ENCODE measurements at regions not wholly inside any gene's neighbourhood (a gene's known extent, or its start where the extent isn't known, plus 50 kb on each side); places are given as distances from the start of the nearest gene placed in this dataset.

GRCh38 chr21:25361765-25362164 lies 245.5 kb downstream of the MRPL39 start:
- Histone ChIP-seq H3K9me3 (ENCODE audit: control insufficient read depth in 2 of 3, low read length in 3 of 3) (no peaks in the 10 kb centered on the region), H3K4me1 (ENCODE audit: control insufficient read depth in 2 of 2, insufficient read depth in 2 of 2, low read length in 2 of 2) (no peaks in the 10 kb centered on the region), H3K27ac (ENCODE audit: low read depth, low read length) (no peak overlapping the region), H3K4me3 (ENCODE audit: low read length) (no peak overlapping the region), H3K27me3 (ENCODE audit: control insufficient read depth in 2 of 2, insufficient read depth in 2 of 2, low read length in 2 of 2) (no peaks in the 10 kb centered on the region), H3K36me3 (ENCODE audit: control insufficient read depth in 2 of 3, insufficient read depth in 3 of 3, low read length in 3 of 3) (no peaks in the 10 kb centered on the region)
- ChIA-PET POLR2A (no interaction called here), CTCF (no interaction called here)
- Mint-ChIP-seq H3K4me1 (no peaks in the 10 kb centered on the region), H3K27ac (no peak overlapping the region), H3K36me3 (no peaks in the 10 kb centered on the region), H3K9me3 (no peaks in the 10 kb centered on the region), H3K27me3 (peaks cover 2 to 13% (median 8%) of the 10 kb centered on the region in 5 donors), H3K4me3 (no peak overlapping the region)
- no peak for ATAC-seq
- DNase-seq = no peak
- intact Hi-C loops (cut with micrococcal nuclease) = no loop called here

GRCh38 chr21:25361097-25361496 lies 246.2 kb downstream of the MRPL39 start:
- H3K4me1 ChIP-seq (ENCODE audit: control insufficient read depth in 2 of 2, insufficient read depth in 2 of 2, low read length in 2 of 2) = no peaks in the 10 kb centered on the region
- no peak overlapping the region for H3K4me3 ChIP-seq (ENCODE audit: low read length)
- H3K27ac Mint-ChIP-seq = no peak overlapping the region
- H3K9me3 Mint-ChIP-seq = no peaks in the 10 kb centered on the region
- peaks cover 0 to 13% (median 8%) of the 10 kb centered on the region in 5 donors for H3K27me3 Mint-ChIP-seq
- H3K4me1 Mint-ChIP-seq = no peaks in the 10 kb centered on the region
- H3K27me3 ChIP-seq (ENCODE audit: control insufficient read depth in 2 of 2, insufficient read depth in 2 of 2, low read length in 2 of 2) = no peaks in the 10 kb centered on the region
- H3K27ac ChIP-seq (ENCODE audit: low read depth, low read length) = no peak overlapping the region
- H3K9me3 ChIP-seq (ENCODE audit: control insufficient read depth in 2 of 3, low read length in 3 of 3) = no peaks in the 10 kb centered on the region
- H3K36me3 ChIP-seq (ENCODE audit: control insufficient read depth in 2 of 3, insufficient read depth in 3 of 3, low read length in 3 of 3) = no peaks in the 10 kb centered on the region
- CTCF ChIA-PET = no interaction called here
- ATAC-seq (no peak), DNase-seq (no peak)
- H3K4me3 Mint-ChIP-seq = no peak overlapping the region
- H3K36me3 Mint-ChIP-seq = no peaks in the 10 kb centered on the region
- intact Hi-C loops (cut with micrococcal nuclease) = no loop called here
- POLR2A ChIA-PET = no interaction called here

- ATAC-seq = no peak
- POLR2A ChIA-PET = no interaction called here
- Mint-ChIP-seq H3K36me3 (no peaks in the 10 kb centered on the region), H3K27me3 (peaks cover 0 to 13% (median 8%) of the 10 kb centered on the region in 5 donors), H3K9me3 (no peaks in the 10 kb centered on the region), H3K4me1 (no peaks in the 10 kb centered on the region), H3K4me3 (no peak overlapping the region), H3K27ac (no peak overlapping the region)
- Histone ChIP-seq H3K4me3 (ENCODE audit: low read length) (no peak overlapping the region), H3K27me3 (ENCODE audit: control insufficient read depth in 2 of 2, insufficient read depth in 2 of 2, low read length in 2 of 2) (no peaks in the 10 kb centered on the region), H3K36me3 (ENCODE audit: control insufficient read depth in 2 of 3, insufficient read depth in 3 of 3, low read length in 3 of 3) (no peaks in the 10 kb centered on the region), H3K4me1 (ENCODE audit: control insufficient read depth in 2 of 2, insufficient read depth in 2 of 2, low read length in 2 of 2) (no peaks in the 10 kb centered on the region), H3K27ac (ENCODE audit: low read depth, low read length) (no peak overlapping the region), H3K9me3 (ENCODE audit: control insufficient read depth in 2 of 3, low read length in 3 of 3) (no peaks in the 10 kb centered on the region)
- CTCF ChIA-PET = no interaction called here
- DNase-seq = no peak
- intact Hi-C loops (cut with micrococcal nuclease) = no loop called here
These were observed 246.7 kb downstream of the MRPL39 start for GRCh38 chr21:25360593-25360992.

- ChIA-PET POLR2A (no interaction called here), CTCF (no interaction called here)
- no peaks in the 10 kb centered on the region for H3K9me3 ChIP-seq (ENCODE audit: control insufficient read depth in 2 of 3, low read length in 3 of 3)
- intact Hi-C loops (cut with micrococcal nuclease) = no loop called here
- no peaks in the 10 kb centered on the region for H3K27me3 ChIP-seq (ENCODE audit: control insufficient read depth in 2 of 2, insufficient read depth in 2 of 2, low read length in 2 of 2)
- H3K27me3 Mint-ChIP-seq = peaks cover 2 to 13% (median 8%) of the 10 kb centered on the region in 5 donors
- no peaks in the 10 kb centered on the region for H3K4me1 Mint-ChIP-seq
- no peaks in the 10 kb centered on the region for H3K4me1 ChIP-seq (ENCODE audit: control insufficient read depth in 2 of 2, insufficient read depth in 2 of 2, low read length in 2 of 2)
- DNase-seq (no peak), ATAC-seq (no peak)
- H3K27ac ChIP-seq (ENCODE audit: low read depth, low read length) = no peak overlapping the region
- no peak overlapping the region for H3K4me3 Mint-ChIP-seq
- H3K9me3 Mint-ChIP-seq = no peaks in the 10 kb centered on the region
- no peak overlapping the region for H3K4me3 ChIP-seq (ENCODE audit: low read length)
- H3K27ac Mint-ChIP-seq = no peak overlapping the region
- no peaks in the 10 kb centered on the region for H3K36me3 Mint-ChIP-seq
- H3K36me3 ChIP-seq (ENCODE audit: control insufficient read depth in 2 of 3, insufficient read depth in 3 of 3, low read length in 3 of 3) = no peaks in the 10 kb centered on the region
These were observed 247.6 kb downstream of the MRPL39 start for GRCh38 chr21:25359724-25360123.

GRCh38 chr21:25350056-25350455 lies 257.2 kb downstream of the MRPL39 start:
- Mint-ChIP-seq H3K4me3 (no peak overlapping the region), H3K27me3 (peaks cover 4 to 31% (median 18%) of the 10 kb centered on the region in 5 donors), H3K9me3 (peaks cover 0 to 14% (median 3%) of the 10 kb centered on the region in 11 donors), H3K4me1 (no peaks in the 10 kb centered on the region), H3K36me3 (peaks cover 0 to 2% (median 0%) of the 10 kb centered on the region in 5 donors), H3K27ac (no peak overlapping the region)
- Histone ChIP-seq H3K27ac (ENCODE audit: low read depth, low read length) (no peak overlapping the region), H3K36me3 (ENCODE audit: control insufficient read depth in 2 of 3, insufficient read depth in 3 of 3, low read length in 3 of 3) (no peaks in the 10 kb centered on the region), H3K4me3 (ENCODE audit: low read length) (no peak overlapping the region), H3K4me1 (ENCODE audit: control insufficient read depth in 2 of 2, insufficient read depth in 2 of 2, low read length in 2 of 2) (no peaks in the 10 kb centered on the region), H3K9me3 (ENCODE audit: control insufficient read depth in 2 of 3, low read length in 3 of 3) (no peaks in the 10 kb centered on the region), H3K27me3 (ENCODE audit: control insufficient read depth in 2 of 2, insufficient read depth in 2 of 2, low read length in 2 of 2) (no peaks in the 10 kb centered on the region)
- intact Hi-C loops (cut with micrococcal nuclease) = loop anchor here in 1 of 2 donors (1.0 kb wide), 1 partner anchor 36 kb away; no protein-coding TSS in a partner anchor
- peak in 1 of 9 donors; percentile 29 for DNase-seq
- ChIA-PET CTCF (no interaction called here), POLR2A (no interaction called here)
- ATAC-seq = no peak

GRCh38 chr21:25343774-25344545 lies 263.3 kb downstream of the MRPL39 start:
- ATAC-seq = no peak
- CTCF ChIA-PET = no interaction called here
- Mint-ChIP-seq H3K27me3 (peaks cover 12 to 26% (median 22%) of the 10 kb centered on the region in 5 donors), H3K4me3 (no peak overlapping the region), H3K9me3 (peaks cover 0 to 14% (median 3%) of the 10 kb centered on the region in 11 donors), H3K27ac (no peak overlapping the region), H3K36me3 (peaks cover 0 to 2% (median 0%) of the 10 kb centered on the region in 5 donors), H3K4me1 (no peaks in the 10 kb centered on the region)
- no peaks in the 10 kb centered on the region for H3K9me3 ChIP-seq (ENCODE audit: control insufficient read depth in 2 of 3, low read length in 3 of 3)
- no peaks in the 10 kb centered on the region for H3K36me3 ChIP-seq (ENCODE audit: control insufficient read depth in 2 of 3, insufficient read depth in 3 of 3, low read length in 3 of 3)
- no peak overlapping the region for H3K4me3 ChIP-seq (ENCODE audit: low read length)
- no peaks in the 10 kb centered on the region for H3K4me1 ChIP-seq (ENCODE audit: control insufficient read depth in 2 of 2, insufficient read depth in 2 of 2, low read length in 2 of 2)
- POLR2A ChIA-PET = no interaction called here
- no peak overlapping the region for H3K27ac ChIP-seq (ENCODE audit: low read depth, low read length)
- intact Hi-C loops (cut with micrococcal nuclease) = no loop called here
- DNase-seq = no peak
- H3K27me3 ChIP-seq (ENCODE audit: control insufficient read depth in 2 of 2, insufficient read depth in 2 of 2, low read length in 2 of 2) = no peaks in the 10 kb centered on the region

GRCh38 chr21:25342816-25343215 lies 264.5 kb downstream of the MRPL39 start:
- H3K4me3 Mint-ChIP-seq = no peak overlapping the region
- H3K9me3 Mint-ChIP-seq = peaks cover 0 to 6% (median 0%) of the 10 kb centered on the region in 11 donors
- H3K36me3 Mint-ChIP-seq = no peaks in the 10 kb centered on the region
- H3K9me3 ChIP-seq (ENCODE audit: control insufficient read depth in 2 of 3, low read length in 3 of 3) = no peaks in the 10 kb centered on the region
- ChIA-PET CTCF (no interaction called here), POLR2A (no interaction called here)
- no peaks in the 10 kb centered on the region for H3K4me1 Mint-ChIP-seq
- intact Hi-C loops (cut with micrococcal nuclease) = no loop called here
- no peak overlapping the region for H3K27ac Mint-ChIP-seq
- H3K4me1 ChIP-seq (ENCODE audit: control insufficient read depth in 2 of 2, insufficient read depth in 2 of 2, low read length in 2 of 2) = no peaks in the 10 kb centered on the region
- ATAC-seq = no peak
- no peak overlapping the region for H3K27ac ChIP-seq (ENCODE audit: low read depth, low read length)
- H3K4me3 ChIP-seq (ENCODE audit: low read length) = no peak overlapping the region
- no peak for DNase-seq
- no peaks in the 10 kb centered on the region for H3K36me3 ChIP-seq (ENCODE audit: control insufficient read depth in 2 of 3, insufficient read depth in 3 of 3, low read length in 3 of 3)
- peaks cover 6 to 20% (median 15%) of the 10 kb centered on the region in 5 donors for H3K27me3 Mint-ChIP-seq
- H3K27me3 ChIP-seq (ENCODE audit: control insufficient read depth in 2 of 2, insufficient read depth in 2 of 2, low read length in 2 of 2) = no peaks in the 10 kb centered on the region
